ENCODE measurements at regions not wholly inside any gene's neighbourhood (a gene's known extent, or its start where the extent isn't known, plus 50 kb on each side); places are given as distances from the start of the nearest gene placed in this dataset.
"Not testable (repeated sequence)": the region's sequence is repeated elsewhere in the genome, so short reads cannot be mapped to it uniquely, and the experiment has no call there.

DNA sequence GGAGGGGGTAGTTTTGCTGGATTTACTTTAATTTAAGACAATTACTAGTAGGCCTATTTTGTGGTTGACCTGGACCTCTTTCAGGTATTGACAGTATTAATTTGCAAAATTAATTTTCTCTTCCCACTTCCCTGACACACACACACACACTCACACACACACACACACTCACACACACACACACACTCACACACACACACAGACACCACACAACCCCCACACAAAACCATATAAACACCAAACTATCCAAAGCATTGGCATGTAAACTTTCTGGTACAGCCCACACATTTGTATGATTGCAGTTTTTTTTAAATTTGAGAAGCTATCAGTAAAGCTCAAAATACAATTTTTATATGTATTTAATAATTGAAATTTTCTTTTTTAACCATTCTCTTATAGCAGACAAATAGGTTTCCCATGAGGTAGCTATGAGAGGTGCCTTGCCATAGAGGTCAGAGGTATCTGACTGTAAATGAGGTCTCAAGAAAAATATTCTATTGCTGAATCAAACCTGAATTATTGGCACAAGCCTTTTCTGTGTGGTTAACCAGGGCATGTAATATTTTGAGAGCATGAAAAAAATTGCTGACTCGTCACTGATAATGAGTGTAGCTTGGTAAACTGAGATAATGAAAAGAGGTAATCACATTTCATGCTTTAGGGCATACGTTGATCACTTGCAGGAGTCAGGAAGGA lies 306.5 kb downstream of the GATA3 start:
- TF ChIP-seq, protein P1, sequence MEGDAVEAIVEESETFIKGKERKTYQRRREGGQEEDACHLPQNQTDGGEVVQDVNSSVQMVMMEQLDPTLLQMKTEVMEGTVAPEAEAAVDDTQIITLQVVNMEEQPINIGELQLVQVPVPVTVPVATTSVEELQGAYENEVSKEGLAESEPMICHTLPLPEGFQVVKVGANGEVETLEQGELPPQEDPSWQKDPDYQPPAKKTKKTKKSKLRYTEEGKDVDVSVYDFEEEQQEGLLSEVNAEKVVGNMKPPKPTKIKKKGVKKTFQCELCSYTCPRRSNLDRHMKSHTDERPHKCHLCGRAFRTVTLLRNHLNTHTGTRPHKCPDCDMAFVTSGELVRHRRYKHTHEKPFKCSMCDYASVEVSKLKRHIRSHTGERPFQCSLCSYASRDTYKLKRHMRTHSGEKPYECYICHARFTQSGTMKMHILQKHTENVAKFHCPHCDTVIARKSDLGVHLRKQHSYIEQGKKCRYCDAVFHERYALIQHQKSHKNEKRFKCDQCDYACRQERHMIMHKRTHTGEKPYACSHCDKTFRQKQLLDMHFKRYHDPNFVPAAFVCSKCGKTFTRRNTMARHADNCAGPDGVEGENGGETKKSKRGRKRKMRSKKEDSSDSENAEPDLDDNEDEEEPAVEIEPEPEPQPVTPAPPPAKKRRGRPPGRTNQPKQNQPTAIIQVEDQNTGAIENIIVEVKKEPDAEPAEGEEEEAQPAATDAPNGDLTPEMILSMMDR (conservative IDR thresholded peaks at IDR 0.05; ENCODE audit: low read depth, low read length): no peak
- DNase-seq (ENCODE audit: low read depth): no peak

DNA sequence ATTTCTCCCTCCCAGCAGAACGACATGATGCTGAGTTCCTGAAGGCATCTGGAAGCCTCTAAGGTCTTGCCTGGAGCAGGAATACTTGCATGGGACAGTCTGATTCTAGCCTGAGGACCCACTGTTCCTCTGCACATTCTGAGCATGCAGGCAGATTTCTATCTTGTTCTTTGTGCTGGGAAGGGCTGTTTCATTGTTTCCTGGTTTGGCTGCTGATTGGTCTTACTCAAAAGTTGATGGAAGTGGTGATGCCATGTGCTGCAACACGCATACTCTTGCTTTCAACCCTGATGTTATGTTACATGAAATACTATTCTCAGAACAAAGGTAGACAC lies 307.0 kb downstream of the GATA3 start:
- DNase-seq (ENCODE audit: low read depth): no peak

More for the DNA sequence above, 306.5 kb downstream of the GATA3 start:
- no peak overlapping the region for H3K4me3 ChIP-seq (ENCODE audit: low read depth, low read length)

DNA sequence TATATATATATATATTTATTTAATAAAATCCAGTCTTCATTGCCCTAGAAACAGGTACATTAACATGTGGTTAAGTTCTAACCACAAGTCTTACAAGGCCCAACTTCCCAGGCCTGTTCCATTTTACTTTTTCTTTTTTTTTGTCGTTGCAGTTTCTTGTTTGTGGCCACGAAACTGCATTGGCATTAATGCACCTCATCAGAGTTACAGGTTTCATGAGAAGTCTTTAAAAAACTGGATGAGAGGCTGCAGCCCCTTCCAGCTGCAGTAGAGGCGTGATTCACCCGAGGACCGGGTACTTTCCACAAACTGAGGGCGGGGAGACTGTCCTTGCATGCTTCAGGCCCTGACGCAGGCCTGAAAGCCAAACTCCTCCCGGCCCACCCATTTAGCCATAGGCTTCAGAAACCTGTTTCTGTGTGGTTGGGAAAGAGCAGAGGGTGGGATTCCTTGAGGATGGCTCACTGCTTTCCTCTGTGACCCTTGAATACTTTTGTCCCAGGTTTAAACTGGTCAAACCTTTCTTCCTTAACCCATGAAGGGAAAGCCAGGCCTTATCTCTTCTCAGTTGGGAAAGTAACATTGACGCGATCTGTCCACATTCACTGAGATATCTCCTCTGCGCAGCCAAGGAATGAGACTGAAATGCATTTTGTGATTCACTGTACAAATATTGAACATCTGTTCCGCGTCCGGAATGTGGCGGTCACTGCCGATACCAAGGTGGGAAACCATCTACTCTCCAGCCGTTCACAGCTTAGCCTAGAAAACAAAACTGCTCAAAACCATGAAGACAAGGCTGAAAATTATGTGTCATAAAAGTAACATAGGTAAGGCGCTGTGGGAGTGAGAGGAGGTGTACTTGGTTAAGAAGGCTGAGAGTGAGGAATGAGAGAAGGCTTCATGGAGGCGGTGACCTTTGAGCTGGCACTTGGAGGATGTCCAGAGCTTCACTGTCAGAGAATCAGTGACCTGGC lies 311.7 kb downstream of the GATA3 start:
- DNase-seq (ENCODE audit: low read depth): peak; percentile 68
- no peak overlapping the region for H3K4me3 ChIP-seq (ENCODE audit: low read depth, low read length)
- TF ChIP-seq, protein P1 (conservative IDR thresholded peaks at IDR 0.05; ENCODE audit: low read depth, low read length): no peak

More for the DNA sequence above, 307.0 kb downstream of the GATA3 start:
- H3K4me3 ChIP-seq (ENCODE audit: low read depth, low read length): no peak overlapping the region
- TF ChIP-seq, protein P1 (conservative IDR thresholded peaks at IDR 0.05; ENCODE audit: low read depth, low read length): no peak

DNA sequence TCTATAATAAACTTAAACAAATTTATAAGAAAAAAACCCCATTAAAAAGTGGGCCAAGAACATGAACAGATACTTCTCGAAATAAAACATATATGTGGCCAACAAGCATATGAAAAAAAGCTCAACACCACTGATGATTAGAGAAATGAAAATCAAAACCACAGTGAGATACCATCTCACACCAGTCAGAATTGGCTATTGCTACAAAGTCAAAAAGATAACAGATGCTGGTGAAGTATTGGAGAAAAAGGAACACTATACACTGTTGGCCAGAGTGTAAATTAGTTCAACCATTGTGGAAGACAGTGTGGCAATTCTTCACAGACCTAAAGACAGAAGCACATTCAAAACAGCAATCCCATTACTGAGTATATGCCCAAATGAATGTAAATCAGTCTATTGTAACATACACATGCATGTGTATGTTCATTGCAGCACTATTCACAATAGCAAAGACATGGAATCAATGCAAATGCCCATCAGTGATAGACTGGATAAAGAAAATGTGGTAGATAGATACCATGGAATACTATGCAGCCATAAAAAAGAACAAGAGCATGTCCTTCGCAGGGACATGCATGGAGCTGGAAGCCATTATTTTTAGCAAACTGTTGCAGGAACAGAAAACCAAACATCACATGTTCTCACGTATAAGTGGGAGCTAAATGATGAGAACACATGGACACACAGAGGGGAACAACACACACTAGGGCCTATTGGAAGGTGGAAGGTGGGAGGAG lies 313.4 kb downstream of the GATA3 start:
- not testable (repeated sequence) for DNase-seq (ENCODE audit: low read depth); H3K4me3 ChIP-seq (ENCODE audit: low read depth, low read length)

DNA sequence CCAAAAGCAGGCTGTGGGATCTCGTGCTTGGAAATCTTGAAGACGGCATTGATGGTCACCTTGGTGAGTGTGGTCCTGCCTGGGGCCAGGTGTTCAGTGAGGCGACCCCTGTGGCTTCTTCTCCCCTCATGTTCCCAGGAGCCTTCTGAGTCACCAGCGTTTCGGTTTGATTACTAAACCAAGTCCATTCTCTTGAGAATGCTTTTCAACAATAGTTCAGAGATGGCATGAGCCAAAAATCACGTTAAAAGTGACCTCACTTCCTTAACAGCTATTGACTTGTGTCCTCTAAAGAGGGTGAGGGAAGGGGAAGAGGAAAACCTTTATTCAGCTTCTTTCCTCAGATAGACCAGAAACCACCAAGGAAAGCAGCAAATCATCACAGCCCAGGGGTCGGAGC lies 315.2 kb downstream of the GATA3 start:
- TF ChIP-seq, protein P1 (conservative IDR thresholded peaks at IDR 0.05; ENCODE audit: low read depth, low read length): no peak
- peak; percentile 5 for DNase-seq (ENCODE audit: low read depth)
- no peak overlapping the region for H3K4me3 ChIP-seq (ENCODE audit: low read depth, low read length)

DNA sequence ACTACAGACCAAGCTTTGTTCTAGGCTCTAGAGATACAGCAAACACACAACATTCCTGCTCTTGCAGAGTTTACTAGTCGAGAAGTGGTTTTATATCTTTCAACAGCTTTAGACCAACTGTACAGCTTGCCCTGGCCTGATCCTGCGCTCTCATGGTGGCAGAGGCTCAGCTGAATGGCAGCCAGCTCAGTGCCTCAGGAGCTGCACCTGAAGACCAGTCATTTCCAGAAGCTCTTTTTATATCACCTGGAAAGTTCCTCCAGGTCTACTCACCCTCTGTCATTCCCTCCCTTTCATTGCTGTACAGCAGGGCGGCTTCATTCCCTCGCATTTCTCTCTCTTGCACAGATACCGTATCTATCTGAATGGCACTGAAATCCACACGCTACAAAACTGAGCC lies 319.8 kb downstream of the GATA3 start:
- H3K4me3 ChIP-seq (ENCODE audit: low read depth, low read length): no peak overlapping the region
- TF ChIP-seq, protein P1 (conservative IDR thresholded peaks at IDR 0.05; ENCODE audit: low read depth, low read length): no peak
- DNase-seq (ENCODE audit: low read depth): no peak

DNA sequence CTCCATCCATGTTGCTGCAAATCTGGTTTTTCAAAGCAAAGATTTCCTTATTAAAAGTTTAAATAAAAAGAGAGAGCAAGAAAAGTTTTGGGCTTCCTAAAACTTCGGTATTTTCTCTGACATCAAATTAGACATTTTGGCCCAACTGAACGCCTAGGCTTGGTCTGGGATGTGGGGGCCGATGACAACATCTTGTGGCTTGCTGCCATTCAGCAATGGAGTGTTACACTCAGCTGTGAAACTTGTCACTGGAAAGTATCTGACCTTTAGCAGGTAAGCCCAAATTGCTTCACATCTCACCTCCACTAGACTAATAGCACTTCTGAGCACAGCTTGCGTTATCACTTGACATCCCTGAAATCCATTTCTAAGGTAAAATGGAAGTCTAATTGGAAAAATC lies 320.6 kb downstream of the GATA3 start:
- TF ChIP-seq, protein P1 (conservative IDR thresholded peaks at IDR 0.05; ENCODE audit: low read depth, low read length): no peak
- DNase-seq (ENCODE audit: low read depth): no peak
- H3K4me3 ChIP-seq (ENCODE audit: low read depth, low read length): no peak overlapping the region

All from choroid plexus epithelial cell (primary cell).